Loucy (cell line): ENCODE measurements at regions not wholly inside any gene's neighbourhood (a gene's known extent, or its start where the extent isn't known, plus 50 kb on each side); places are given as distances from the start of the nearest gene placed in this dataset.
"Not testable (repeated sequence)": the region's sequence is repeated elsewhere in the genome, so short reads cannot be mapped to it uniquely, and the experiment has no call there.

Source experiments
- H2AFZ ChIP-seq: fragments of 200-600 bp; sonication (generic); 2 replicates; pipeline ENCODE4 v1.6.0; 2016; ENCODE audit warnings: antibody characterized with exemption, mild to moderate bottlenecking, low read length, moderate library complexity
- H3F3A ChIP-seq: fragments of 200-600 bp; 2 replicates; pipeline ENCODE4 v1.6.0; 2016; ENCODE audit warnings: antibody characterized with exemption, low read depth, mild to moderate bottlenecking
- H3K27me3 ChIP-seq: fragments of 200-600 bp; sonication (generic); 2 replicates; pipeline ENCODE4 v1.6.1; 2014; ENCODE audit warnings: low read length, mild to moderate bottlenecking; ENCODE audit not compliant: insufficient read depth, poor library complexity, severe bottlenecking
- H3K36me3 ChIP-seq: fragments of 200-600 bp; sonication (generic); 2 replicates; pipeline ENCODE4 v1.6.1; 2016; ENCODE audit warnings: low read length; ENCODE audit not compliant: insufficient read depth
- H3K4me1 ChIP-seq: fragments of 200-600 bp; sonication (generic); 2 replicates; pipeline ENCODE4 v1.5.1; 2014; ENCODE audit warnings: low read length, mild to moderate bottlenecking; ENCODE audit not compliant: insufficient read depth, poor library complexity, severe bottlenecking
- H3K4me2 ChIP-seq: fragments of 200-600 bp; sonication (generic); 2 replicates; pipeline ENCODE4 v1.6.0; 2014; ENCODE audit warnings: antibody characterized with exemption, low read length, low read depth, mild to moderate bottlenecking; ENCODE audit not compliant: poor library complexity, severe bottlenecking
- H3K4me3 ChIP-seq: fragments of 200-600 bp; sonication (generic); 2 replicates; pipeline ENCODE4 v1.5.1; 2014; ENCODE audit warnings: low read length, mild to moderate bottlenecking, mixed read lengths; ENCODE audit not compliant: poor library complexity, severe bottlenecking
- H3K79me2 ChIP-seq: fragments of 200-600 bp; sonication (generic); 2 replicates; pipeline ENCODE4 v1.6.1; 2014; ENCODE audit warnings: low read length; ENCODE audit not compliant: insufficient read depth
- H3K9ac ChIP-seq: fragments of 200-600 bp; sonication (generic); 2 replicates; pipeline ENCODE4 v1.6.0; 2014; ENCODE audit warnings: mild to moderate bottlenecking, low read depth, low read length, moderate library complexity; ENCODE audit not compliant: poor library complexity, severe bottlenecking
- H3K9me2 ChIP-seq: fragments of 200-600 bp; sonication (generic); replicated peaks from 2 replicates; pipeline ENCODE4 v1.6.1; 2016; ENCODE audit warnings: low read depth, low read length, mixed read lengths
- H3K9me3 ChIP-seq: fragments of 200-600 bp; sonication (generic); 2 replicates; pipeline ENCODE4 v1.6.1; 2014; ENCODE audit warnings: mild to moderate bottlenecking, antibody characterized with exemption, low read length, low read depth; ENCODE audit not compliant: insufficient read depth
- H4K20me1 ChIP-seq: fragments of 200-600 bp; sonication (generic); 2 replicates; pipeline ENCODE4 v1.6.0; 2014; ENCODE audit warnings: antibody characterized with exemption, low read length, mild to moderate bottlenecking; ENCODE audit not compliant: insufficient read depth, poor library complexity, severe bottlenecking
- EZH2phosphoT487 ChIP-seq: fragments of 200-600 bp; IDR thresholded peaks from 2 replicates; pipeline ENCODE4 v1.6.1; 2018; ENCODE audit warnings: antibody characterized with exemption, mild to moderate bottlenecking, moderate library complexity, borderline replicate concordance
- TF ChIP-seq, protein P1 (sequence below): fragments of 200-600 bp; sonication (generic); conservative IDR thresholded peaks from 2 replicates; pipeline ENCODE4 v1.5.1; 2014; ENCODE audit warnings: mild to moderate bottlenecking, antibody characterized with exemption, low read length

DNA sequence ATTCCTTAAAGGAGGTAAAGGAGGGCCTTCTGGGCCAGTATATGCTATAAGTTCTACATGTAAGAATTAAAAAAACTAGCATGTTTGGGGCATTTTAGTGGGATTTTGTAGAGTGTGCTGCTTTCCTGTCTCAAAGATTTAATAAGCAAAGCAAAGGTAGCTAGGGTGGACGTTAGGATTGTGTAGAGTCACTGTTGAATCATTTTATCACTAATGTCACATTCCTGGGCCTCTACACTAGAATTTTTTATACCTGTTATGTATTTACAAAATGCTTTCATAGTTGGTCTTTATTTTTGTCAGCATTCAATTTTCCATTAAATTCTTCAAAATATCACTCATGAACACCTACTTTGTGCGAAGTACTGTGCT lies 139.4 kb upstream of the PHYHIPL start:
- H3F3A ChIP-seq, result no peaks in the 10 kb centered on the region
- no peaks in the 10 kb centered on the region for H3K27me3 ChIP-seq
- no peak overlapping the region for H3K4me2 ChIP-seq
- no peaks in the 10 kb centered on the region for H3K9me3 ChIP-seq
- H4K20me1 ChIP-seq, result no peaks in the 10 kb centered on the region
- TF ChIP-seq, protein P1, sequence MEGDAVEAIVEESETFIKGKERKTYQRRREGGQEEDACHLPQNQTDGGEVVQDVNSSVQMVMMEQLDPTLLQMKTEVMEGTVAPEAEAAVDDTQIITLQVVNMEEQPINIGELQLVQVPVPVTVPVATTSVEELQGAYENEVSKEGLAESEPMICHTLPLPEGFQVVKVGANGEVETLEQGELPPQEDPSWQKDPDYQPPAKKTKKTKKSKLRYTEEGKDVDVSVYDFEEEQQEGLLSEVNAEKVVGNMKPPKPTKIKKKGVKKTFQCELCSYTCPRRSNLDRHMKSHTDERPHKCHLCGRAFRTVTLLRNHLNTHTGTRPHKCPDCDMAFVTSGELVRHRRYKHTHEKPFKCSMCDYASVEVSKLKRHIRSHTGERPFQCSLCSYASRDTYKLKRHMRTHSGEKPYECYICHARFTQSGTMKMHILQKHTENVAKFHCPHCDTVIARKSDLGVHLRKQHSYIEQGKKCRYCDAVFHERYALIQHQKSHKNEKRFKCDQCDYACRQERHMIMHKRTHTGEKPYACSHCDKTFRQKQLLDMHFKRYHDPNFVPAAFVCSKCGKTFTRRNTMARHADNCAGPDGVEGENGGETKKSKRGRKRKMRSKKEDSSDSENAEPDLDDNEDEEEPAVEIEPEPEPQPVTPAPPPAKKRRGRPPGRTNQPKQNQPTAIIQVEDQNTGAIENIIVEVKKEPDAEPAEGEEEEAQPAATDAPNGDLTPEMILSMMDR, result no peak
- TF ChIP-seq EZH2phosphoT487, result no peak
- H3K9ac ChIP-seq, result no peak overlapping the region
- 0 out of 2 replicates have a peak, but pooled peaks cover 4% of the 10 kb centered on the region for H3K9me2 ChIP-seq
- no peaks in the 10 kb centered on the region for H3K36me3 ChIP-seq
- H3K79me2 ChIP-seq, result no peaks in the 10 kb centered on the region
- H3K4me1 ChIP-seq, result no peaks in the 10 kb centered on the region
- H2AFZ ChIP-seq, result no peak overlapping the region
- no peak overlapping the region for H3K4me3 ChIP-seq

DNA sequence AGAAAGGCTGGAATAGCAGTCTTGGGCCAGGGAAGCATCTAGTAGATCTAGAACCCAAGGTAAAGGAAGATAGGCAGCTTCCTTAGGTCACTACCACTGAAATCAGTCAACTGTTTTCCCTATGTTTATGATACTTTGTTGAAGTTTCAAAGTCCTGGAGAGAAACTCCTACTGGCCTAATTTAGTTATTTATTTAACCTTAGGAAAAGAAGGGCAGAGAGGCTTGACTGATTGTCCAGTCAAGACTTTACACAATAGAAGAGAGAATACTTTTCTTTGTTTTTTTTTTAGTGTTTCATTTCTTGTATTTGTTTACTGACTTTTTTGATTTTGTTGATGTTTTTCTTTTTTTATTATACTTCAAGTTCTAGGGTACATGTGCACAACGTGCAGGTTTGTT lies 138.9 kb upstream of the PHYHIPL start:
- Histone ChIP-seq H2AFZ (no peak overlapping the region), H3K27me3 (no peaks in the 10 kb centered on the region), H3K36me3 (no peaks in the 10 kb centered on the region), H3K4me1 (no peaks in the 10 kb centered on the region), H3K4me2 (no peak overlapping the region), H3K9me2 (0 out of 2 replicates have a peak, but pooled peaks cover 4% of the 10 kb centered on the region), H3F3A (no peaks in the 10 kb centered on the region), H3K4me3 (no peak overlapping the region), H4K20me1 (no peaks in the 10 kb centered on the region), H3K9me3 (no peaks in the 10 kb centered on the region), H3K9ac (no peak overlapping the region), H3K79me2 (no peaks in the 10 kb centered on the region)
- TF ChIP-seq, protein P1, result no peak
- no peak for TF ChIP-seq EZH2phosphoT487

DNA sequence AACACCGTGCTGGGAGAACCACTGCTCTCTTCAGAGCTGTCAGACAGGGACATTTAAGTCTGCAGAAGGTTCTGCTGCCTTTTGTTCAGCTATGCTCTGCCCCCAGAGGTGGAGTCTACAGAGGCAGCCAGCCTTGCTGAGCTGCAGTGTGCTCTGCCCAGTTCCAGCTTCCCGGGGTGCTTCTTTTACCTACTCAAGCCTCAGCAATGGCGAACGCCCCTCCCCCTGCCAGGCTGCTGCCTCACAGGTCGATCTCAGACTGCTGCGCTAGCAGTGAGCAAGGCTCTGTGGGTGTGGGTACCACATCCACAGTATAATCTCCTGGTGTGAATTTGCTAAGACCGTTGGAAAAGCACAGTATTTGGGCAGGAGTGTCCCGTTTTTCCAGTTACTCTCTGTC lies 133.1 kb upstream of the PHYHIPL start:
- not testable (repeated sequence) for H3K4me2 ChIP-seq, H4K20me1 ChIP-seq, H3K4me3 ChIP-seq, H3K36me3 ChIP-seq, H3K27me3 ChIP-seq, H3K9me2 ChIP-seq, H3F3A ChIP-seq, H2AFZ ChIP-seq, H3K79me2 ChIP-seq, H3K4me1 ChIP-seq, H3K9me3 ChIP-seq, H3K9ac ChIP-seq

DNA sequence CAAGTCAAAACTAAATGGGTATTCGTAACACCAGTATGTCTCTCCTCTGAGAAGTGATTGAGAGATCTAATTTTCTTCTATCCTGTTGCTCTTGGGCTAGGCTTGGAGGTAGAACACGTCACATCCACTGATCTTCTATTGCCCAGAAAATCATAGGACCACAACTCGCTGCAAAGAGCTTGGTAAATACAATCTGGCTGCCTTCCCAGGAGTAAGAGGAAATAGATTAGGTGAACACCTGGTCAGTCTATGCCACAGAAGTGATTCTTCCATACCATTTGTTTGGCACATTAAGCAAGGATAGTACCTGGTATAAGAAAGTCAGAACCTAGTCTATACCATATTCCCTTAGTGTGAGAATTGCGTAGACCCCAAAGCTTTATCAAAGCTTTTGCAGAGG lies 129.3 kb upstream of the PHYHIPL start:
- Histone ChIP-seq H3K4me1 (no peaks in the 10 kb centered on the region), H3K9ac (no peak overlapping the region), H2AFZ (no peak overlapping the region), H4K20me1 (no peaks in the 10 kb centered on the region), H3F3A (no peaks in the 10 kb centered on the region), H3K4me2 (no peak overlapping the region), H3K79me2 (no peaks in the 10 kb centered on the region), H3K4me3 (no peak overlapping the region), H3K9me3 (no peaks in the 10 kb centered on the region), H3K27me3 (no peaks in the 10 kb centered on the region), H3K36me3 (no peaks in the 10 kb centered on the region), H3K9me2 (no peaks in the 10 kb centered on the region)
- no peak for TF ChIP-seq EZH2phosphoT487
- TF ChIP-seq, protein P1, result no peak
